Natural killer cell (primary cell): ENCODE measurements at regions not wholly inside any gene's neighbourhood (a gene's known extent, or its start where the extent isn't known, plus 50 kb on each side); places are given as distances from the start of the nearest gene placed in this dataset.

Experiments
- ATAC-seq, 3 donors: fragments of 150-1000 bp in 2 of 3; fragments of 200-7000 bp in 1 of 3; cut with Tn5 transposase; 1 replicate in 1 of 3; 2 replicates in 2 of 3; pipeline ENCODE4 v1.10.0; 2021; ENCODE audit warnings: mild to moderate bottlenecking in 2 of 3, moderate library complexity in 2 of 3
- DNase-seq, 2 donors: peaks; one replicate each; pipeline versions ENCODE4 v3.0.0 to v3.0.0-alpha.2; 2013 to 2021; ENCODE audit warnings: mixed read lengths in 1 of 2
- H3K27ac ChIP-seq: one replicate; pipeline ENCODE4 v1.5.1; 2013; ENCODE audit warnings: mild to moderate bottlenecking, low read length
- H3K27me3 ChIP-seq: one replicate; pipeline ENCODE4 v1.6.1; 2013; ENCODE audit warnings: low read length; ENCODE audit not compliant: control insufficient read depth, insufficient read depth
- H3K36me3 ChIP-seq: one replicate; pipeline ENCODE4 v1.6.1; 2013; ENCODE audit warnings: low read length; ENCODE audit not compliant: control insufficient read depth, insufficient read depth
- H3K4me1 ChIP-seq: one replicate; pipeline ENCODE4 v1.6.1; 2013; ENCODE audit warnings: low read length; ENCODE audit not compliant: control insufficient read depth, insufficient read depth
- H3K4me3 ChIP-seq: one replicate; pipeline ENCODE4 v1.5.1; 2013; ENCODE audit warnings: low read length
- H3K9me3 ChIP-seq: one replicate; pipeline ENCODE4 v1.6.1; 2013; ENCODE audit warnings: low read length; ENCODE audit not compliant: control insufficient read depth, insufficient read depth
- H3K27ac Mint-ChIP-seq, 2 donors: one replicate each; pipeline ENCODE4 v1.8.0; 2022; ENCODE audit warnings: mild to moderate bottlenecking in 2 of 2, mixed read lengths in 2 of 2, moderate library complexity in 1 of 2
- H3K27me3 Mint-ChIP-seq, 2 donors: one replicate each; pipeline ENCODE4 v1.8.0; 2022; ENCODE audit warnings: low read depth in 2 of 2, mixed read lengths in 2 of 2
- H3K36me3 Mint-ChIP-seq: one replicate; pipeline ENCODE4 v1.8.0; 2022; ENCODE audit warnings: mixed read lengths
- H3K4me1 Mint-ChIP-seq, 2 donors: one replicate each; pipeline ENCODE4 v1.8.0; 2022; ENCODE audit warnings: mixed read lengths in 2 of 2
- H3K4me3 Mint-ChIP-seq: one replicate; pipeline ENCODE4 v1.8.0; 2022; ENCODE audit warnings: mild to moderate bottlenecking, moderate library complexity, mixed read lengths
- H3K9me3 Mint-ChIP-seq, 2 donors: one replicate each; pipeline ENCODE4 v1.8.0; 2022; ENCODE audit warnings: mixed read lengths in 2 of 2
- CTCF ChIP-seq: fragments of 200-600 bp; IDR thresholded peaks from one replicate; pipeline ENCODE4 v1.8.0; 2022; ENCODE audit warnings: antibody characterized with exemption
- WGBS: methylation state at CpG from one replicate; pipeline ENCODE4 v1.1.7; 2013; ENCODE audit warnings: missing lambda C conversion rate; ENCODE audit not compliant: insufficient coverage; 5-methylcytosine and 5-hydroxymethylcytosine counted together
- intact Hi-C: fragments of 100-400 bp; cut with micrococcal nuclease; formaldehyde crosslinking; loops from one replicate; pipeline ENCODE4 v1.14.2; 2022

- Histone ChIP-seq H3K27me3 (no peaks in the 10 kb centered on the region), H3K4me3 (no peak overlapping the region), H3K4me1 (no peaks in the 10 kb centered on the region), H3K36me3 (no peaks in the 10 kb centered on the region), H3K27ac (no peak overlapping the region), H3K9me3 (no peaks in the 10 kb centered on the region)
- Mint-ChIP-seq H3K36me3 (peaks cover 7% of the 10 kb centered on the region), H3K27ac (no peak overlapping the region), H3K9me3 (peaks cover 5 to 9% of the 10 kb centered on the region in 2 donors), H3K4me1 (no peaks in the 10 kb centered on the region), H3K4me3 (no peak overlapping the region), H3K27me3 (no peaks in the 10 kb centered on the region)
- no peak for TF ChIP-seq CTCF
- DNase-seq (no peak), ATAC-seq (no peak)
- 100% methylated on average over 2 of the region's 5 CpGs for WGBS
- intact Hi-C loops, result no loop called here
These were observed 513.7 kb downstream of the PLA2G4A start for GRCh38 chr1:187342495-187342894.

GRCh38 chr1:187374082-187374481 is 545.3 kb downstream of the PLA2G4A start:
- intact Hi-C loops, result no loop called here
- ATAC-seq (no peak), DNase-seq (no peak)
- Histone ChIP-seq H3K9me3 (no peaks in the 10 kb centered on the region), H3K27ac (no peak overlapping the region), H3K4me1 (no peaks in the 10 kb centered on the region), H3K4me3 (no peak overlapping the region), H3K36me3 (no peaks in the 10 kb centered on the region), H3K27me3 (no peaks in the 10 kb centered on the region)
- no peak for TF ChIP-seq CTCF
- H3K9me3 Mint-ChIP-seq, result peaks cover 18 to 24% of the 10 kb centered on the region in 2 donors
- WGBS, result 66% methylated on average over 4 of the region's 7 CpGs
- no peak overlapping the region for H3K4me3 Mint-ChIP-seq
- H3K4me1 Mint-ChIP-seq, result no peaks in the 10 kb centered on the region
- no peaks in the 10 kb centered on the region for H3K27me3 Mint-ChIP-seq
- peaks cover 7% of the 10 kb centered on the region for H3K36me3 Mint-ChIP-seq
- H3K27ac Mint-ChIP-seq, result no peak overlapping the region

- no peaks in the 10 kb centered on the region for H3K27me3 ChIP-seq
- no peak for DNase-seq
- no peaks in the 10 kb centered on the region for H3K36me3 ChIP-seq
- no peak overlapping the region for H3K4me3 ChIP-seq
- Mint-ChIP-seq H3K4me1 (no peaks in the 10 kb centered on the region), H3K27ac (no peak overlapping the region), H3K36me3 (peaks cover 7% of the 10 kb centered on the region), H3K9me3 (peaks cover 20 to 28% of the 10 kb centered on the region in 2 donors), H3K27me3 (no peaks in the 10 kb centered on the region), H3K4me3 (no peak overlapping the region)
- no peak for TF ChIP-seq CTCF
- no peaks in the 10 kb centered on the region for H3K4me1 ChIP-seq
- H3K9me3 ChIP-seq, result no peaks in the 10 kb centered on the region
- intact Hi-C loops, result no loop called here
- no peak for ATAC-seq
- WGBS, result 72% methylated on average over 1 of the region's 1 CpG
- H3K27ac ChIP-seq, result no peak overlapping the region
These were observed 546.0 kb downstream of the PLA2G4A start for GRCh38 chr1:187374742-187375141.

- WGBS, result 75% methylated on average over 3 of the region's 3 CpGs
- ATAC-seq (no peak), DNase-seq (no peak)
- H3K9me3 Mint-ChIP-seq, result peaks cover 5 to 14% of the 10 kb centered on the region in 2 donors
- H3K27me3 Mint-ChIP-seq, result no peaks in the 10 kb centered on the region
- no peak overlapping the region for H3K4me3 Mint-ChIP-seq
- intact Hi-C loops, result no loop called here
- TF ChIP-seq CTCF, result no peak
- no peaks in the 10 kb centered on the region for H3K27me3 ChIP-seq
- H3K9me3 ChIP-seq, result no peaks in the 10 kb centered on the region
- no peak overlapping the region for H3K4me3 ChIP-seq
- no peak overlapping the region for H3K27ac Mint-ChIP-seq
- H3K36me3 ChIP-seq, result no peaks in the 10 kb centered on the region
- no peaks in the 10 kb centered on the region for H3K4me1 Mint-ChIP-seq
- H3K36me3 Mint-ChIP-seq, result peaks cover 4% of the 10 kb centered on the region
- no peaks in the 10 kb centered on the region for H3K4me1 ChIP-seq
- no peak overlapping the region for H3K27ac ChIP-seq
These were observed 554.6 kb downstream of the PLA2G4A start for GRCh38 chr1:187383366-187383765.
